ENCODE measurements at regions not wholly inside any gene's neighbourhood (a gene's known extent, or its start where the extent isn't known, plus 50 kb on each side); places are given as distances from the start of the nearest gene placed in this dataset.
A peak's percentile ranks its signal among the peaks of the same experiment; 100 is the strongest.

- no peaks in the 10 kb centered on the region for H3K9me3 Mint-ChIP-seq
- TF ChIP-seq CTCF (IDR thresholded peaks at IDR 0.05) = no peak
- H3K4me1 ChIP-seq (ENCODE audit: control insufficient read depth, insufficient read depth, low read length) = no peaks in the 10 kb centered on the region
- DNase-seq = no peak
- H3K4me3 Mint-ChIP-seq = no peak overlapping the region
- no peak for ATAC-seq
- H3K27ac ChIP-seq (ENCODE audit: low read length) = no peak overlapping the region
- no peaks in the 10 kb centered on the region for H3K36me3 ChIP-seq (ENCODE audit: control insufficient read depth, insufficient read depth, low read length)
- H3K27me3 Mint-ChIP-seq (ENCODE audit: low read depth in 2 of 2) = peaks cover 0 to 5% of the 10 kb centered on the region in 2 donors
- H3K27ac Mint-ChIP-seq = no peak overlapping the region
- H3K4me1 Mint-ChIP-seq = no peaks in the 10 kb centered on the region
- no peaks in the 10 kb centered on the region for H3K9me3 ChIP-seq (ENCODE audit: control insufficient read depth, insufficient read depth, low read length)
- H3K36me3 Mint-ChIP-seq = no peaks in the 10 kb centered on the region
- no peaks in the 10 kb centered on the region for H3K27me3 ChIP-seq (ENCODE audit: control insufficient read depth, insufficient read depth, low read length)
- no peak overlapping the region for H3K4me3 ChIP-seq (ENCODE audit: low read length)
- WGBS (ENCODE audit: insufficient coverage) = 85% methylated on average over 4 of the region's 5 CpGs
- intact Hi-C loops (cut with micrococcal nuclease) = no loop called here
These were observed 789.4 kb downstream of the RPA4 start for GRCh38 chrX:97673135-97673534.

- H3K4me1 ChIP-seq (ENCODE audit: control insufficient read depth, insufficient read depth, low read length) = no peaks in the 10 kb centered on the region
- intact Hi-C loops (cut with micrococcal nuclease) = no loop called here
- no peak for TF ChIP-seq CTCF (IDR thresholded peaks at IDR 0.05)
- no peak for DNase-seq
- Mint-ChIP-seq H3K36me3 (no peaks in the 10 kb centered on the region), H3K9me3 (no peaks in the 10 kb centered on the region), H3K27ac (no peak overlapping the region), H3K4me3 (no peak overlapping the region), H3K27me3 (ENCODE audit: low read depth in 2 of 2) (peaks cover 3 to 7% of the 10 kb centered on the region in 2 donors), H3K4me1 (no peaks in the 10 kb centered on the region)
- H3K4me3 ChIP-seq (ENCODE audit: low read length) = no peak overlapping the region
- H3K27me3 ChIP-seq (ENCODE audit: control insufficient read depth, insufficient read depth, low read length) = no peaks in the 10 kb centered on the region
- ATAC-seq = no peak
- no peak overlapping the region for H3K27ac ChIP-seq (ENCODE audit: low read length)
- no peaks in the 10 kb centered on the region for H3K36me3 ChIP-seq (ENCODE audit: control insufficient read depth, insufficient read depth, low read length)
- WGBS (ENCODE audit: insufficient coverage) = no CpG with 5 or more reads among the region's 3 CpGs
- no peaks in the 10 kb centered on the region for H3K9me3 ChIP-seq (ENCODE audit: control insufficient read depth, insufficient read depth, low read length)
These were observed 799.5 kb downstream of the RPA4 start for GRCh38 chrX:97682991-97683840.

GRCh38 chrX:97685753-97686152 lies 802.0 kb downstream of the RPA4 start:
- H3K36me3 ChIP-seq (ENCODE audit: control insufficient read depth, insufficient read depth, low read length) = no peaks in the 10 kb centered on the region
- Mint-ChIP-seq H3K36me3 (no peaks in the 10 kb centered on the region), H3K4me1 (no peaks in the 10 kb centered on the region), H3K27me3 (ENCODE audit: low read depth in 2 of 2) (peaks cover 3 to 14% of the 10 kb centered on the region in 2 donors), H3K9me3 (no peaks in the 10 kb centered on the region), H3K27ac (no peak overlapping the region), H3K4me3 (no peak overlapping the region)
- no peak overlapping the region for H3K4me3 ChIP-seq (ENCODE audit: low read length)
- ATAC-seq (no peak), DNase-seq (peak in 1 of 2 donors; percentile 28)
- no peaks in the 10 kb centered on the region for H3K9me3 ChIP-seq (ENCODE audit: control insufficient read depth, insufficient read depth, low read length)
- no peak overlapping the region for H3K27ac ChIP-seq (ENCODE audit: low read length)
- 94% methylated on average over 2 of the region's 4 CpGs for WGBS (ENCODE audit: insufficient coverage)
- no peaks in the 10 kb centered on the region for H3K4me1 ChIP-seq (ENCODE audit: control insufficient read depth, insufficient read depth, low read length)
- TF ChIP-seq CTCF (IDR thresholded peaks at IDR 0.05) = peak; percentile 27
- intact Hi-C loops (cut with micrococcal nuclease) = loop anchor here (5.0 kb wide), 1 partner anchor 918 kb away; no protein-coding TSS in a partner anchor
- H3K27me3 ChIP-seq (ENCODE audit: control insufficient read depth, insufficient read depth, low read length) = no peaks in the 10 kb centered on the region

Data from natural killer cell (primary cell).